ENCODE measurements at regions not wholly inside any gene's neighbourhood (a gene's known extent, or its start where the extent isn't known, plus 50 kb on each side); places are given as distances from the start of the nearest gene placed in this dataset.

DNA sequence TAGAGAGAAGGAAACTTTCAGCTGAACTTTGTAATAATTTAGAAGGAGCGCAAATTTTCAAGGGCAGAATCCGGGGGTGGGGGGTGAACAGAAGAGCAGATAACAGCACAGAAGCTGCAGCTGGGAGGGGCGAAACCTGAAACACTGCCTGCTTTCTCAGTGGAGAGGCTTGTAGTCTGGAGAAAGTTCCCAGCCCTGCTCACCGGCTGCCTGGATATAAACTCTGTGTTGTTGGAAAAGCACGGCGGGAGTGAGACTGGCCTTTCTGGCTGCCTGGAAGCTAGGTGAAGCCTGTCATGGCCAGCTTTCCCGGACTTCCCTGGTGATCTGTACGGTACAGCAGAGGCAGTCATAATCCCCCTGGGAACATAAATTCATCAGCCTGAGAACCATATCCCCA, 1352.1 kb upstream of the DIAPH2 start:
- in situ Hi-C loops (cut with MboI; ENCODE audit: low sequenced_read_pairs, unreplicated experiment): no loop called here
- DNase-seq (ENCODE audit: low spot score): no peak
- TF ChIP-seq, protein P1, sequence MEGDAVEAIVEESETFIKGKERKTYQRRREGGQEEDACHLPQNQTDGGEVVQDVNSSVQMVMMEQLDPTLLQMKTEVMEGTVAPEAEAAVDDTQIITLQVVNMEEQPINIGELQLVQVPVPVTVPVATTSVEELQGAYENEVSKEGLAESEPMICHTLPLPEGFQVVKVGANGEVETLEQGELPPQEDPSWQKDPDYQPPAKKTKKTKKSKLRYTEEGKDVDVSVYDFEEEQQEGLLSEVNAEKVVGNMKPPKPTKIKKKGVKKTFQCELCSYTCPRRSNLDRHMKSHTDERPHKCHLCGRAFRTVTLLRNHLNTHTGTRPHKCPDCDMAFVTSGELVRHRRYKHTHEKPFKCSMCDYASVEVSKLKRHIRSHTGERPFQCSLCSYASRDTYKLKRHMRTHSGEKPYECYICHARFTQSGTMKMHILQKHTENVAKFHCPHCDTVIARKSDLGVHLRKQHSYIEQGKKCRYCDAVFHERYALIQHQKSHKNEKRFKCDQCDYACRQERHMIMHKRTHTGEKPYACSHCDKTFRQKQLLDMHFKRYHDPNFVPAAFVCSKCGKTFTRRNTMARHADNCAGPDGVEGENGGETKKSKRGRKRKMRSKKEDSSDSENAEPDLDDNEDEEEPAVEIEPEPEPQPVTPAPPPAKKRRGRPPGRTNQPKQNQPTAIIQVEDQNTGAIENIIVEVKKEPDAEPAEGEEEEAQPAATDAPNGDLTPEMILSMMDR (IDR thresholded peaks at IDR 0.05; ENCODE audit: borderline replicate concordance, control extremely low read depth, extremely low read depth, insufficient read depth, missing control alignments): no peak

DNA sequence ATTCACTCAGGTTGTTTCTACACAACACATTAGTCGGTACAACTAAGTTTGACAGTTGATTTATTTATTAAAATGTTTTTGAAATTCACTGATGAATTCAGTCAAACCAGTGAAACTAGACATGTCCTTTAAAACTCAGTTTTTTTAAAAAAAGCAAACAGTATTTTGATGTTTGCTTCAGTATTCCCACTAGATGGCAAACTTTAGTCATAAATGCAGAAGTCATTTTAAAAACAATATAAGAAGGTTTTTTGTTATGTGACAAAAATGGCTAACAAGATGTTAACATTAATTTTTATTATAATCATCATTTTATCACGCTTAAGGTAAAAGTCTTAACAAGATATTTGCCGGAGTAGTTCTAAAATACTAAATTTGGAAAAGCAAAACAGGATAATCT, 1337.8 kb upstream of the DIAPH2 start:
- TF ChIP-seq, protein P1 (IDR thresholded peaks at IDR 0.05; ENCODE audit: borderline replicate concordance, control extremely low read depth, extremely low read depth, insufficient read depth, missing control alignments): no peak
- no peak for DNase-seq (ENCODE audit: low spot score)
- in situ Hi-C loops (cut with MboI; ENCODE audit: low sequenced_read_pairs, unreplicated experiment): no loop called here

DNA sequence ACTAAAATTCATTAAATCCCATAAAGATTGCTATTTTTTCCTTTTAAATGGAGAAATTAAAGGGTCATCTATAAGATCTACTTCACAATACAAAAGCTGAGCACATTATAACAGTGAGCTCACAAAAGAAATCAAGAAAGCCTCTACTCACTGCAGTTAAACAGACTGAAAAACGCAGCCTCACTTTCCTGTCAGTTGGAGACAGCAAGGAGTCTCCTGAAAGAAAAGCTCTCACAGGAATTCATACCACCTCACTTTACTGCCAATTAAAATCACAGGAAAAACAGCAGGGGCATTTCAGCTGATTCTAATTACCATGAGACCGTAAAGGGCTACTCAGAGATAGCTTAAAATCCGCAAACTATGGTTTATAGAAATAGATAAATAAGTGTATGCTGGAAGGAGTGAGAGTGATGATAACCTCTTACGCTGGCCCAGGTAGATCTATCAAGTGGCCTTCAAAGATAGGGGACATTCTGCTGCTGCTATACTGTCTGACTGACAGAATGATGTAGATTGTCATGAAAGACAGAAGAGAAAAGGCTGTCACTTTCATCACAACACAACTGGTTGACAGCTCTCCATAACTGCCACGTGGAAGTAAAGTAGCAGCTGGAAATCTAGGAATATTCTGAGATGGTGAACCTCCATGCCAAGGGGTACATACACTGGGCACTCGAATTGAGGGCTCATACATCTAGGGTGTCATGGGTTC, 1333.7 kb upstream of the DIAPH2 start:
- TF ChIP-seq, protein P1 (IDR thresholded peaks at IDR 0.05; ENCODE audit: borderline replicate concordance, control extremely low read depth, extremely low read depth, insufficient read depth, missing control alignments): no peak
- in situ Hi-C loops (cut with MboI; ENCODE audit: low sequenced_read_pairs, unreplicated experiment): no loop called here
- no peak for DNase-seq (ENCODE audit: low spot score)

DNA sequence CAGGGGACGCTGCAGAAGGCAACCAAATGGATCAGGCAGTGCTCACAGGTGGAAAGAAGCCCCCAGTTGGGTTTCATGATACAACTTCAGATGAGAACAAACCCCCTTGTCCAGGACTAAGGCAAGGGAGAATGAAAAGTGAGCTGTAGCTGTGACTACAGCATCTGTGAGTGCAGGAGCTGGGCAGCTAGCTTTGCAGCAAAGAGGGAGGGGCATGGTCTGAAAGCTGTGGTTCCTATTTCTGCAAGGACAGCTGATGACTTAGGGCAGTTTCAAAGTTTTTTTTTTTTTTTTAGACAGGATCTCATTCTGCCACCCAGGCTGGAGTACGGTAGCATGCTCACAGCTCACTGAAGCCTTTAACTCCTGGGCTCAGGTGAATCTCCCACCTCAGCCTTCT, 1317.4 kb upstream of the DIAPH2 start:
- in situ Hi-C loops (cut with MboI; ENCODE audit: low sequenced_read_pairs, unreplicated experiment): no loop called here
- no peak for DNase-seq (ENCODE audit: low spot score)
- TF ChIP-seq, protein P1 (IDR thresholded peaks at IDR 0.05; ENCODE audit: borderline replicate concordance, control extremely low read depth, extremely low read depth, insufficient read depth, missing control alignments): no peak

DNA sequence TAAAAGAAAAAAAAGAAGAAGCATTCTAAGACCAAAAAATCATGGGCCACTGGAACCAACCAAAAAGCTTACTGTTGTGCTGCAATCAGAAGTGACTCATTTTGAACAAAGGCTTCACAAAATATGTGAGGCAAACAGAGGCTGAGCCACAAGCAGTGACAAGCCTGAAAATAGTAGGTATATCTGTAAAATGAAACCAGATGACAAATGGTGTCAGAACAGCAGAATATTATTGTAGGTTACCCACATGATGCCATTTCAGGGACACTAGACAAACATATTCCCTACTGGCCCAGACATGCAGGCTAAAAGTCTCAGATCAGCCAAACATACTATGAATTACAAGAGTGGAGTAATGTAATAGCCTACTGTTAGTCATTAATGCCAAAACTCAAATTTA, 1301.8 kb upstream of the DIAPH2 start:
- DNase-seq (ENCODE audit: low spot score): no peak
- TF ChIP-seq, protein P1 (IDR thresholded peaks at IDR 0.05; ENCODE audit: borderline replicate concordance, control extremely low read depth, extremely low read depth, insufficient read depth, missing control alignments): no peak
- in situ Hi-C loops (cut with MboI; ENCODE audit: low sequenced_read_pairs, unreplicated experiment): no loop called here

DNA sequence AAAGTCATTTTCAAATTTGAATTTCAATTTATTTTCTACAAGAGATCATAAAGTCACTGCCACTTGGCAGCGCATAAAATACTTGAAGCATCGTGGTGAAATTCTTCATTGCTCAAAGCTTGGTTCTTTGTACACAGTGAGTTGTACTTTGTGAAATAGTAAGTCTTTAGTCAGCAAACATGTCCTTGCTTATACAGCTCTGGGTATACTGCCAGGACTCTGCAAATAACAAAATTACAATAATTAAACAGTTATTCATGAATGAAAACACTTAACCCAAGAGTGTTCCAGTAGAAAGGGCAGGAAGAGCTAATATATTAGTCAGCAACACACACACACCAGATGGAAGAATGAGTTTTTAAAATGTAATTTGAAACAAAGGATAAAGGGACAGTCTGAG, 1300.9 kb upstream of the DIAPH2 start:
- in situ Hi-C loops (cut with MboI; ENCODE audit: low sequenced_read_pairs, unreplicated experiment): no loop called here
- TF ChIP-seq, protein P1 (IDR thresholded peaks at IDR 0.05; ENCODE audit: borderline replicate concordance, control extremely low read depth, extremely low read depth, insufficient read depth, missing control alignments): no peak

More for the DNA sequence above, 1300.9 kb upstream of the DIAPH2 start:
- no peak for DNase-seq (ENCODE audit: low spot score)
